ENCODE measurements at regions not wholly inside any gene's neighbourhood (a gene's known extent, or its start where the extent isn't known, plus 50 kb on each side); places are given as distances from the start of the nearest gene placed in this dataset.

GRCh38 chr10:61564444-61564843, 98.3 kb upstream of the CABCOCO1 start:
- Histone ChIP-seq H3K4me1 (ENCODE audit: low read length) (no peaks in the 10 kb centered on the region), H3K79me2 (ENCODE audit: low read length) (no peaks in the 10 kb centered on the region), H3K4me3 (ENCODE audit: low read length) (no peak overlapping the region), H3K4me2 (ENCODE audit: low read depth, low read length) (no peak overlapping the region), H3K27me3 (replicated peaks; ENCODE audit: insufficient read depth, low read length) (no peaks in the 10 kb centered on the region), H2AFZ (ENCODE audit: low read length) (no peak overlapping the region), H3K36me3 (replicated peaks; ENCODE audit: insufficient read depth, low read length) (no peaks in the 10 kb centered on the region), H3K9ac (ENCODE audit: low read length) (no peak overlapping the region), H3K9me2 (replicated peaks; ENCODE audit: insufficient read depth, low read length) (no peaks in the 10 kb centered on the region), H3K9me3 (replicated peaks; ENCODE audit: insufficient read depth, low read length) (no peaks in the 10 kb centered on the region), H3F3A (ENCODE audit: insufficient read depth, low read length) (no peaks in the 10 kb centered on the region), H3K27ac (ENCODE audit: low read length) (no peak overlapping the region), H4K20me1 (ENCODE audit: insufficient read depth, low read length) (no peaks in the 10 kb centered on the region)
- TF ChIP-seq CTCF (IDR thresholded peaks at IDR 0.05; ENCODE audit: low read length) (no peak), EZH2 (optimal IDR thresholded peaks at IDR 0.05; ENCODE audit: low read depth, low read length) (no peak), EZH2phosphoT487 (IDR thresholded peaks at IDR 0.05; ENCODE audit: low read length) (no peak)
- no peak for DNase-seq

- H3K4me1 ChIP-seq (ENCODE audit: low read length), result no peaks in the 10 kb centered on the region
- no peaks in the 10 kb centered on the region for H3K27me3 ChIP-seq (replicated peaks; ENCODE audit: insufficient read depth, low read length)
- no peak overlapping the region for H2AFZ ChIP-seq (ENCODE audit: low read length)
- 0 out of 2 replicates have a peak, but pooled peaks cover 4% of the 10 kb centered on the region for H4K20me1 ChIP-seq (ENCODE audit: insufficient read depth, low read length)
- TF ChIP-seq CTCF (IDR thresholded peaks at IDR 0.05; ENCODE audit: low read length) (no peak), EZH2 (optimal IDR thresholded peaks at IDR 0.05; ENCODE audit: low read depth, low read length) (no peak)
- no peak overlapping the region for H3K27ac ChIP-seq (ENCODE audit: low read length)
- no peak overlapping the region for H3K9ac ChIP-seq (ENCODE audit: low read length)
- H3K9me3 ChIP-seq (replicated peaks; ENCODE audit: insufficient read depth, low read length), result no peaks in the 10 kb centered on the region
- no peak for DNase-seq
- no peak overlapping the region for H3K4me3 ChIP-seq (ENCODE audit: low read length)
- no peaks in the 10 kb centered on the region for H3K9me2 ChIP-seq (replicated peaks; ENCODE audit: insufficient read depth, low read length)
- H3K79me2 ChIP-seq (ENCODE audit: low read length), result no peaks in the 10 kb centered on the region
- H3K36me3 ChIP-seq (replicated peaks; ENCODE audit: insufficient read depth, low read length), result no peaks in the 10 kb centered on the region
- H3F3A ChIP-seq (ENCODE audit: insufficient read depth, low read length), result no peaks in the 10 kb centered on the region
- H3K4me2 ChIP-seq (ENCODE audit: low read depth, low read length), result no peak overlapping the region
These were observed 103.1 kb upstream of the CABCOCO1 start for GRCh38 chr10:61559615-61560014.

DNA sequence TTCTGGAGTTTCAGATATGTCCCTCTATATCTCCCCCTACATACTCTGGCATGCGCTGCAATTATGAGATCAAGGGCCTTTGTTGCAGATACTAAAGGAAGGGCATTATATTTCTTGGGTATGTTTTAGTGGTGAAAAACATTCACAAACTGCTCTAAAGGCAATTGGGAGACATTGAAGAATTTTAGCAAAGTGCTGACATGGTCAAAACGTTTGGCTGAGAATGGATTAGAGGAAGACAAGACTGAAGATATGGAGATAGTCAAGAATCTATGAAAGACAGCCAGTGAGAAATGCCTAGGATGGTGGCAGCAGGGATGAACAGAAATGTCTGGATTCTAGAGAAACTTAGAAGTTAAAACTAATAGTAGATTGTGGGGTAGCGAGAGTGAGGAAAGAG, 104.5 kb upstream of the CABCOCO1 start:
- Histone ChIP-seq H3K27ac (ENCODE audit: low read length) (no peak overlapping the region), H4K20me1 (ENCODE audit: insufficient read depth, low read length) (0 out of 2 replicates have a peak, but pooled peaks cover 4% of the 10 kb centered on the region), H3K9me3 (replicated peaks; ENCODE audit: insufficient read depth, low read length) (no peaks in the 10 kb centered on the region), H2AFZ (ENCODE audit: low read length) (no peak overlapping the region), H3K9me2 (replicated peaks; ENCODE audit: insufficient read depth, low read length) (no peaks in the 10 kb centered on the region), H3K9ac (ENCODE audit: low read length) (no peak overlapping the region), H3K79me2 (ENCODE audit: low read length) (no peaks in the 10 kb centered on the region), H3F3A (ENCODE audit: insufficient read depth, low read length) (no peaks in the 10 kb centered on the region), H3K27me3 (replicated peaks; ENCODE audit: insufficient read depth, low read length) (no peaks in the 10 kb centered on the region), H3K4me3 (ENCODE audit: low read length) (no peak overlapping the region), H3K4me1 (ENCODE audit: low read length) (no peaks in the 10 kb centered on the region), H3K36me3 (replicated peaks; ENCODE audit: insufficient read depth, low read length) (no peaks in the 10 kb centered on the region), H3K4me2 (ENCODE audit: low read depth, low read length) (no peak overlapping the region)
- TF ChIP-seq EZH2 (optimal IDR thresholded peaks at IDR 0.05; ENCODE audit: low read depth, low read length), result no peak
- no peak for DNase-seq

DNA sequence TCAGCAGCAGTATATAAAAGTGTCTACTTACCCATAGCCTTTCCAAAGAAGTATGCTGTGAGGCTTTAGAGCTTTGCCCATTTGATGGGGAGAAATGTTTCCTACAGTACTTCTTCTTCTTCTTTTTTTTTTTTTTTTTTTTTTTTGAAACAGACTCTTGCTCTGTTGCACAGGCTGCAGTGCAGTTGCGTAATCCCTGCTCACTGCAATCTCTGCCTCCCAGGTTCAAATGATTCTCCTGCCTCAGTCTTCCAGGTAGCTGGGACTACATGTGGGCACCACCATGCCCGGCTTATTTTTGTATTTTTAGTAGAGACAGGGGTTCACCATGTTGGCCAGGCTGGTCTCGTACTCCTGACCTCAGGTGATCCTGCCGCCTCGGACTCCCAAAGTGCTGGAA, 101.7 kb upstream of the TMEM26 start:
- no peaks in the 10 kb centered on the region for H3K9me2 ChIP-seq (replicated peaks; ENCODE audit: insufficient read depth, low read length)
- no peak overlapping the region for H3K27ac ChIP-seq (ENCODE audit: low read length)
- DNase-seq, result no peak
- no peak overlapping the region for H2AFZ ChIP-seq (ENCODE audit: low read length)
- no peak for TF ChIP-seq CTCF (IDR thresholded peaks at IDR 0.05; ENCODE audit: low read length)
- no peak for TF ChIP-seq EZH2phosphoT487 (IDR thresholded peaks at IDR 0.05; ENCODE audit: low read length)
- TF ChIP-seq EZH2 (optimal IDR thresholded peaks at IDR 0.05; ENCODE audit: low read depth, low read length), result no peak
- H3K9me3 ChIP-seq (replicated peaks; ENCODE audit: insufficient read depth, low read length), result no peaks in the 10 kb centered on the region
- no peaks in the 10 kb centered on the region for H3K79me2 ChIP-seq (ENCODE audit: low read length)
- H3K4me1 ChIP-seq (ENCODE audit: low read length), result no peaks in the 10 kb centered on the region
- 0 out of 2 replicates have a peak, but pooled peaks cover 4% of the 10 kb centered on the region for H4K20me1 ChIP-seq (ENCODE audit: insufficient read depth, low read length)
- H3F3A ChIP-seq (ENCODE audit: insufficient read depth, low read length), result no peaks in the 10 kb centered on the region
- H3K4me3 ChIP-seq (ENCODE audit: low read length), result no peak overlapping the region
- no peaks in the 10 kb centered on the region for H3K27me3 ChIP-seq (replicated peaks; ENCODE audit: insufficient read depth, low read length)
- H3K4me2 ChIP-seq (ENCODE audit: low read depth, low read length), result no peak overlapping the region
- no peak overlapping the region for H3K9ac ChIP-seq (ENCODE audit: low read length)
- H3K36me3 ChIP-seq (replicated peaks; ENCODE audit: insufficient read depth, low read length), result no peaks in the 10 kb centered on the region

Measured in MM.1S (cell line).